ENCODE measurements at regions not wholly inside any gene's neighbourhood (a gene's known extent, or its start where the extent isn't known, plus 50 kb on each side); places are given as distances from the start of the nearest gene placed in this dataset.

DNA sequence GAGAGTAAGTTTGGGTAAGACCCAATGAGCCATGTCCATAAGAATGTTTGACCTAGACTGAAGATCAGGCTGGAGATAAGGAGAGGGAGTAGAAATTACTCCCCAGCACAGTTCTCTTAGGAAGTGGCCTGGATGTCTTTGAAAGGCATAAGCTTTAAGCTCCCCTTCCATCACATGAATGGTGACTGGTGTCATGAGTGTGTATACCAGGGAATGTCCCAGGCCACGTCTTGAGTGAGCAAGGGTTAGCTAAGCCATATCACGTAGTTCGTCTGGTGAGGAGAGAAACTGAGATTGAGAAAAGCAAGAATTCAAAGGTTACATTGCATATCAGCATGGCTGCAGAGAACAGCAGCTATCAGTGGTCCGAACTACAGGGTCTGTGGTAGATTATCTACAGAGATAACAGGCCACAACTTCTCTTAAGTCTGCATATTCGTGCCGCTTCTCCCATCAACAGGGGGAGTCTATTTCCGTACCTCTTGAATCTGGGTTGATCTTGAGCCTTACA lies 60.1 kb upstream of the BMP2 start:
- TF ChIP-seq TAF1 (IDR thresholded peaks at IDR 0.05; ENCODE audit: borderline replicate concordance, insufficient read depth, low read length) (no peak), POLR2AphosphoS5 (IDR thresholded peaks at IDR 0.05; ENCODE audit: low read depth, low read length) (no peak)

Measured in PFSK-1 (cell line).